ENCODE measurements at regions not wholly inside any gene's neighbourhood (a gene's known extent, or its start where the extent isn't known, plus 50 kb on each side); places are given as distances from the start of the nearest gene placed in this dataset.

DNA sequence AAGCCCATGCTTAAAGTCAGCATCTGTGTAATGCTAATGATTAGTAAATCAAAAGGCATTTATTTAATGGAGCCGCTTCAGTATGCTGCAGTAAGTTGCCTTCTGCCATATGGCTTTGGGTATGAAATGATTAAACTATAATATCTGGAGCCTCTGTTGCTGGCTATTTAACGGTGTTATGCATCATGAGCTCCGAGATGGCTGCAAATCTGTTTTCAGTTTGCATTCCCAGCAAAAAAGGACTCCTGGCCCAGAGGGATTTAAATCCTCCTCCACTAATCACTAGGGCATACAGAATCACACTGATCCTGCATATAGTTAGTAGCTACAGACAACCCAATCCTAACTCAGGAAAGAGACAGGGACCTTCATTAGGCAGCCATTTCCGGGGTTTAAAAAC lies 171.5 kb upstream of the EEA1 start:
- no peak for DNase-seq
- H3K27ac Mint-ChIP-seq, result no peak overlapping the region
- peaks cover 3% of the 10 kb centered on the region for H3K9me3 Mint-ChIP-seq
- peaks cover 35% of the 10 kb centered on the region for H3K4me1 Mint-ChIP-seq
- TF ChIP-seq, protein P1, sequence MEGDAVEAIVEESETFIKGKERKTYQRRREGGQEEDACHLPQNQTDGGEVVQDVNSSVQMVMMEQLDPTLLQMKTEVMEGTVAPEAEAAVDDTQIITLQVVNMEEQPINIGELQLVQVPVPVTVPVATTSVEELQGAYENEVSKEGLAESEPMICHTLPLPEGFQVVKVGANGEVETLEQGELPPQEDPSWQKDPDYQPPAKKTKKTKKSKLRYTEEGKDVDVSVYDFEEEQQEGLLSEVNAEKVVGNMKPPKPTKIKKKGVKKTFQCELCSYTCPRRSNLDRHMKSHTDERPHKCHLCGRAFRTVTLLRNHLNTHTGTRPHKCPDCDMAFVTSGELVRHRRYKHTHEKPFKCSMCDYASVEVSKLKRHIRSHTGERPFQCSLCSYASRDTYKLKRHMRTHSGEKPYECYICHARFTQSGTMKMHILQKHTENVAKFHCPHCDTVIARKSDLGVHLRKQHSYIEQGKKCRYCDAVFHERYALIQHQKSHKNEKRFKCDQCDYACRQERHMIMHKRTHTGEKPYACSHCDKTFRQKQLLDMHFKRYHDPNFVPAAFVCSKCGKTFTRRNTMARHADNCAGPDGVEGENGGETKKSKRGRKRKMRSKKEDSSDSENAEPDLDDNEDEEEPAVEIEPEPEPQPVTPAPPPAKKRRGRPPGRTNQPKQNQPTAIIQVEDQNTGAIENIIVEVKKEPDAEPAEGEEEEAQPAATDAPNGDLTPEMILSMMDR (IDR thresholded peaks at IDR 0.05), result no peak
- H3K36me3 Mint-ChIP-seq (ENCODE audit: low read depth), result no peaks in the 10 kb centered on the region
- no peak overlapping the region for H3K4me3 Mint-ChIP-seq
- no peaks in the 10 kb centered on the region for H3K27me3 Mint-ChIP-seq (ENCODE audit: low read depth, poor library complexity)

DNA sequence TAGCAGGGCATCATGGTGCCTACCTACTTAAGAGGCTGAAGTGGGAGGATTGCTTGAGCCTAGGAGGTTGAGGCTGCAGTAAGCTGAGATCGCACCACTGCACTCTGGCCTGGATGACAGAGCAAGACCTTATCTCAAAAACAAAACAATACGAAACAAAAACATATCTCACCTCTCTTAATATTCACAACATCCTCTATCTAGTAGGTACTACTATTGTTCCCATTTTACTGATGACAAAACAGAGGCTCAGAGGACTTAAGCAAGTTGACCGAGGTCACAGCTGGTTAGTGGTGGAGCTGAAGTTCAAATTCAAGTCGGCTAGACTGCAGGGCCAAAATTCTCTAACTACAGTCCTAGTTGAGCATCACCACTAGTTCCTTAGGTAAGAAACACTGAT lies 172.3 kb upstream of the EEA1 start:
- no peaks in the 10 kb centered on the region for H3K27me3 Mint-ChIP-seq (ENCODE audit: low read depth, poor library complexity)
- H3K27ac Mint-ChIP-seq, result no peak overlapping the region
- H3K36me3 Mint-ChIP-seq (ENCODE audit: low read depth), result no peaks in the 10 kb centered on the region
- no peak overlapping the region for H3K4me3 Mint-ChIP-seq
- H3K4me1 Mint-ChIP-seq, result peaks cover 35% of the 10 kb centered on the region
- peaks cover 3% of the 10 kb centered on the region for H3K9me3 Mint-ChIP-seq
- TF ChIP-seq, protein P1 (IDR thresholded peaks at IDR 0.05), result no peak
- DNase-seq, result no peak

DNA sequence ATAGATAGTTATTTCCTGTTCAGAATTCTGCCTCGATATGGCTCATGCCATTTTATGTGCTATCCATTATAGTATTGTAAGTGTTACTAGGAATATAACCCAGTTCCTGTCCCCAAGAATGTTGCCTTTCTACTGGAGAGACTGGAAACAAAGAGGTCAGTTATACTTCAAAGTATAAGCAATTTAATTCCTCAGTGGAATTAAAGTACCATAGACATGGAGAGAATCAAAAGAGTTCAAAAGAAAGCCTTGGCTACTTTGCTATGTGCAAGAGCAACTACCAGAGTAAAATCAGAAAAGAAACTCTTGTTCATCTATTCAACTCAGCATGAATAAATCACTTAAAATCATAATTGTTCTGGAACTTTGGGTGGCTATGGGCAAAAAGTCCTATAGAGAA lies 173.2 kb upstream of the EEA1 start:
- peaks cover 3% of the 10 kb centered on the region for H3K9me3 Mint-ChIP-seq
- H3K36me3 Mint-ChIP-seq (ENCODE audit: low read depth), result no peaks in the 10 kb centered on the region
- no peak overlapping the region for H3K4me3 Mint-ChIP-seq
- no peaks in the 10 kb centered on the region for H3K27me3 Mint-ChIP-seq (ENCODE audit: low read depth, poor library complexity)
- peak overlapping the region; percentile 64 for H3K27ac Mint-ChIP-seq
- peaks cover 43% of the 10 kb centered on the region for H3K4me1 Mint-ChIP-seq
- TF ChIP-seq, protein P1 (IDR thresholded peaks at IDR 0.05), result no peak
- no peak for DNase-seq

DNA sequence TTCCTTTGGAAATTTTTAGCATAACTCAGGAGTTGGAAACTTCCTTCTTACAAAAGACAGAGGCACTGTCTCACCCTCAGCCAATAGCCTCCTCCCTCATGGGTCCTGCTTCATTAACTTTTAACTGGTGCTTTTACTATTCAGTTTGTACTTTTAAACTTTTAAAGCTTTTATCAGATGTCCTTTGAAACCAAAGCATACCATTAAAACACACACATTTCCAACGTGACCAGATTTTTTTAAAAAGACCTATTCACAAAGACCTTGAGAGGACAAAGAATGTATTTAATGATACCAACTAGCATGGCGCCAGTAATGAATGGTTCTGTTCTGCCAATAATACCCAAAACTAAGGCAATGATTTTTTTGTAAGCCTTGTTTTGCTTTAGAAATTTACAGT lies 173.6 kb upstream of the EEA1 start:
- no peak overlapping the region for H3K4me3 Mint-ChIP-seq
- peak overlapping the region; percentile 57 for H3K27ac Mint-ChIP-seq

DNA sequence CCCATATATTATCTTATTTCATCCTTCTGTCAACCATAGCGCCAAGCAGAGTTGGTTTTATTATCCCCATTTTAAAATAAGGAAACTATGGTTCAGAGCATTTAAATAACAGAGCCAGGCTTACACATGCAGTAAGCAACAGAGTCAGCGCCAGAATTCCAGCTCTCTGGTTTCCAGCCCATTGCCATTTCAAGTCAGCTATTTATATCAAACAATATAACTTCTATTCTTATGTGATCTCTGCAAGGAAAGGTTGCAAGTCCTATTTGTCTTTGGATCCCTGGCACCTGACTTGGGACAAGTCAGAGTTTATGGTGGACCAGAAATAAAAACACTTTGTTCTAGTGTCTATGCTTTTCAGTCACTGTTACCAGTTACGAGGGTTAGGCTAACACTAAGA lies 174.1 kb upstream of the EEA1 start:
- Mint-ChIP-seq H3K27me3 (ENCODE audit: low read depth, poor library complexity) (no peaks in the 10 kb centered on the region), H3K9me3 (peaks cover 3% of the 10 kb centered on the region), H3K36me3 (ENCODE audit: low read depth) (no peaks in the 10 kb centered on the region), H3K4me3 (no peak overlapping the region), H3K4me1 (peaks cover 51% of the 10 kb centered on the region), H3K27ac (no peak overlapping the region)
- TF ChIP-seq, protein P1 (IDR thresholded peaks at IDR 0.05), result no peak
- no peak for DNase-seq

More for the DNA sequence above, 173.6 kb upstream of the EEA1 start:
- H3K4me1 Mint-ChIP-seq, result peaks cover 47% of the 10 kb centered on the region
- TF ChIP-seq, protein P1 (IDR thresholded peaks at IDR 0.05), result no peak
- DNase-seq, result no peak
- no peaks in the 10 kb centered on the region for H3K27me3 Mint-ChIP-seq (ENCODE audit: low read depth, poor library complexity)
- H3K36me3 Mint-ChIP-seq (ENCODE audit: low read depth), result no peaks in the 10 kb centered on the region
- H3K9me3 Mint-ChIP-seq, result peaks cover 3% of the 10 kb centered on the region

DNA sequence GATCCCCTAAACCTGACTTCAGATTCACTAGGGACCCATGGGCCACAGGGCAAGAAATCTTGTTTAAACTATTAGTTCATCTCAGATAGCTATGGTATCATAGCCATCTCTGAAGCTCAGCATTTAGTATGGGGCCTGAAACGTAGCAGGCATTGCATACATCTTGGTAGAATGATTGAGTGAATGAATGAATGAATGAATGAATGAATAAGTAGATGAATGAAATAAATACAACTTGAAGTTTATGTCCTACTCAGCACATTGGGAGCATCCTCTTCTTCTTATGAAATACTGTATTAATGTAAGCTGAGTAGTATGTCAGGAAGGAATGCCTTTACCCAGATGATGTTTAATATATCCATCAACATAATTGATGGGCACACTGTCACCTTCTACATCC lies 175.4 kb upstream of the EEA1 start:
- DNase-seq, result no peak

More for the DNA sequence above, 175.4 kb upstream of the EEA1 start:
- H3K27ac Mint-ChIP-seq, result no peak overlapping the region
- no peaks in the 10 kb centered on the region for H3K36me3 Mint-ChIP-seq (ENCODE audit: low read depth)
- TF ChIP-seq, protein P1 (IDR thresholded peaks at IDR 0.05), result no peak
- no peaks in the 10 kb centered on the region for H3K9me3 Mint-ChIP-seq
- no peaks in the 10 kb centered on the region for H3K27me3 Mint-ChIP-seq (ENCODE audit: low read depth, poor library complexity)
- peaks cover 58% of the 10 kb centered on the region for H3K4me1 Mint-ChIP-seq
- H3K4me3 Mint-ChIP-seq, result no peak overlapping the region
